ENCODE measurements at regions not wholly inside any gene's neighbourhood (a gene's known extent, or its start where the extent isn't known, plus 50 kb on each side); places are given as distances from the start of the nearest gene placed in this dataset.
"Not testable (repeated sequence)": the region's sequence is repeated elsewhere in the genome, so short reads cannot be mapped to it uniquely, and the experiment has no call there.

DNA sequence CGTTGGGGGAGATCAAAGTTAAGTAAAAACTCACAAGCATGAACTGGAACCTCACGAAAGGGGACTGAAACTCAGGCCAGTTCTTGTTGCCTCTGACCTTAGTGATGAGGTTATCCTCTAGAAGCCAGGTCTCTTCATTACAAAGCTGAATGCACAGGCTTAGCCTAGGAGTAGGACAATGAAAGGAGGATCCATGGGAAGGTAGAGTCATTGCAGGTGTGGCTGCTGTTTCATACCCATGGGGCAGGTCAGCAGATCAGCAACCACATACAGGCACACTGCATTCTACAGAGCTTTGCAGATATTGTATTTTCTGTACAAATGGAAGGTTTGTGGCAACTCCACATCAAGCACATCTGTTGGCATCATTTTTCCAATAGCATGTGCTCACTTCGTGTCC is 341.3 kb upstream of the SOX9 start:
- H4K20me1 ChIP-seq (ENCODE audit: control insufficient read depth, insufficient read depth, low read length, poor library complexity, severe bottlenecking), result no peaks in the 10 kb centered on the region
- Mint-ChIP-seq H3K9me3 (ENCODE audit: insufficient read depth) (no peaks in the 10 kb centered on the region), H3K27ac (no peak overlapping the region), H3K4me1 (no peaks in the 10 kb centered on the region), H3K27me3 (no peaks in the 10 kb centered on the region), H3K4me3 (no peak overlapping the region)
- ChIA-PET POLR2A (no interaction called here), CTCF (no interaction called here)
- no peak for TF ChIP-seq EZH2 (IDR thresholded peaks at IDR 0.05; ENCODE audit: borderline replicate concordance, insufficient read depth, low read depth, low read length, poor library complexity, severe bottlenecking)
- TF ChIP-seq, protein P1, sequence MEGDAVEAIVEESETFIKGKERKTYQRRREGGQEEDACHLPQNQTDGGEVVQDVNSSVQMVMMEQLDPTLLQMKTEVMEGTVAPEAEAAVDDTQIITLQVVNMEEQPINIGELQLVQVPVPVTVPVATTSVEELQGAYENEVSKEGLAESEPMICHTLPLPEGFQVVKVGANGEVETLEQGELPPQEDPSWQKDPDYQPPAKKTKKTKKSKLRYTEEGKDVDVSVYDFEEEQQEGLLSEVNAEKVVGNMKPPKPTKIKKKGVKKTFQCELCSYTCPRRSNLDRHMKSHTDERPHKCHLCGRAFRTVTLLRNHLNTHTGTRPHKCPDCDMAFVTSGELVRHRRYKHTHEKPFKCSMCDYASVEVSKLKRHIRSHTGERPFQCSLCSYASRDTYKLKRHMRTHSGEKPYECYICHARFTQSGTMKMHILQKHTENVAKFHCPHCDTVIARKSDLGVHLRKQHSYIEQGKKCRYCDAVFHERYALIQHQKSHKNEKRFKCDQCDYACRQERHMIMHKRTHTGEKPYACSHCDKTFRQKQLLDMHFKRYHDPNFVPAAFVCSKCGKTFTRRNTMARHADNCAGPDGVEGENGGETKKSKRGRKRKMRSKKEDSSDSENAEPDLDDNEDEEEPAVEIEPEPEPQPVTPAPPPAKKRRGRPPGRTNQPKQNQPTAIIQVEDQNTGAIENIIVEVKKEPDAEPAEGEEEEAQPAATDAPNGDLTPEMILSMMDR (IDR thresholded peaks at IDR 0.05), result no peak
- no peak overlapping the region for H3K4me2 ChIP-seq (replicated peaks; ENCODE audit: low read depth, low read length, poor library complexity, severe bottlenecking)
- H3K4me1 ChIP-seq (ENCODE audit: control insufficient read depth in 2 of 2, insufficient read depth in 2 of 2, low read length in 2 of 2), result no peaks in the 10 kb centered on the region
- ATAC-seq (ENCODE audit: low read depth) (no peak), DNase-seq (no peak)
- H3K79me2 ChIP-seq (ENCODE audit: control insufficient read depth, insufficient read depth, low read length), result no peaks in the 10 kb centered on the region
- no peak overlapping the region for H2AFZ ChIP-seq (ENCODE audit: insufficient read depth, low read depth, low read length, poor library complexity, severe bottlenecking)
- H3K9me3 ChIP-seq (ENCODE audit: control extremely low read depth in 1 of 3, control insufficient read depth in 2 of 3, insufficient read depth in 1 of 3, low read length in 2 of 3), result no peaks in the 10 kb centered on the region
- intact Hi-C loops (cut with micrococcal nuclease), result no loop called here
- no peak overlapping the region for H3K27ac ChIP-seq (ENCODE audit: low read length in 2 of 2)
- 86% methylated on average over 2 of the region's 3 CpGs for WGBS (ENCODE audit: insufficient coverage)
- no peaks in the 10 kb centered on the region for H3K36me3 ChIP-seq (replicated peaks in 1 of 2; ENCODE audit: control extremely low read depth in 1 of 2, control insufficient read depth in 1 of 2, extremely low read depth in 1 of 2, insufficient read depth in 2 of 2, low read length in 1 of 2)
- no peaks in the 10 kb centered on the region for H3K27me3 ChIP-seq (replicated peaks in 1 of 4; ENCODE audit: control extremely low read depth in 1 of 4, control insufficient read depth in 3 of 4, insufficient read depth in 4 of 4, low read length in 3 of 4)
- H3K9ac ChIP-seq (ENCODE audit: low read length), result no peak overlapping the region
- no peak overlapping the region for H3K4me3 ChIP-seq (ENCODE audit: control extremely low read depth in 1 of 5, extremely low read depth in 1 of 5, insufficient read depth in 1 of 5, low read depth in 2 of 5, low read length in 4 of 5)

DNA sequence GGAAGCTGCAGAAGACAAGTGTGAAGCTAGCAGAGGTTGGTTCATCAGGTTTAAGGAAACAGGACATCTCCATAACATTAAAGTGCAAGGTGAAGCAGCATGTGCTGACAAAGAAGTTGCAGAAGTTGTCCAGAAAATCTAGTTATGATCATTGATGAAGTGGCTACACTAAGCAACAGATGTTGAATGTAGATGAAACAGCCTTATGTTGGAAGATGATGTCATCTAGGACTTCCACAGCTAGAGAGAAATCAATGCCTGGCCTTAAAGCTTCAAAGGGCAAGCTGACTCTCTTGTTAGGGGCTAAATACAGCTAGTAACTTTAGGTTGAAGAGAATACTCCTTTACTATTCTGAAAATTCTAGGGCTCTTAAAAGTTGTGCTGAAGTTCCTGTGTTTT is 340.2 kb upstream of the SOX9 start:
- Histone ChIP-seq H3K4me1 (ENCODE audit: control insufficient read depth in 2 of 2, insufficient read depth in 2 of 2, low read length in 2 of 2) (no peaks in the 10 kb centered on the region), H3K9me3 (ENCODE audit: control extremely low read depth in 1 of 3, control insufficient read depth in 2 of 3, insufficient read depth in 1 of 3, low read length in 2 of 3) (peaks cover 0 to 3% (median 0%) of the 10 kb centered on the region in 3 donors), H3K4me2 (replicated peaks; ENCODE audit: low read depth, low read length, poor library complexity, severe bottlenecking) (no peak overlapping the region), H3K27me3 (replicated peaks in 1 of 4; ENCODE audit: control extremely low read depth in 1 of 4, control insufficient read depth in 3 of 4, insufficient read depth in 4 of 4, low read length in 3 of 4) (no peaks in the 10 kb centered on the region), H3K4me3 (ENCODE audit: control extremely low read depth in 1 of 5, extremely low read depth in 1 of 5, insufficient read depth in 1 of 5, low read depth in 2 of 5, low read length in 4 of 5) (no peak overlapping the region), H3K36me3 (replicated peaks in 1 of 2; ENCODE audit: control extremely low read depth in 1 of 2, control insufficient read depth in 1 of 2, extremely low read depth in 1 of 2, insufficient read depth in 2 of 2, low read length in 1 of 2) (no peaks in the 10 kb centered on the region), H4K20me1 (ENCODE audit: control insufficient read depth, insufficient read depth, low read length, poor library complexity, severe bottlenecking) (no peaks in the 10 kb centered on the region), H3K9ac (ENCODE audit: low read length) (no peak overlapping the region), H2AFZ (ENCODE audit: insufficient read depth, low read depth, low read length, poor library complexity, severe bottlenecking) (no peak overlapping the region), H3K27ac (ENCODE audit: low read length in 2 of 2) (no peak overlapping the region), H3K79me2 (ENCODE audit: control insufficient read depth, insufficient read depth, low read length) (no peaks in the 10 kb centered on the region)
- Mint-ChIP-seq H3K4me3 (no peak overlapping the region), H3K27ac (no peak overlapping the region), H3K4me1 (no peaks in the 10 kb centered on the region), H3K9me3 (ENCODE audit: insufficient read depth) (peaks cover 2% of the 10 kb centered on the region), H3K27me3 (no peaks in the 10 kb centered on the region)
- DNase-seq, result no peak
- intact Hi-C loops (cut with micrococcal nuclease), result no loop called here
- ChIA-PET CTCF (no interaction called here), POLR2A (no interaction called here)
- ATAC-seq (ENCODE audit: low read depth), result no peak
- no peak for TF ChIP-seq EZH2 (IDR thresholded peaks at IDR 0.05; ENCODE audit: borderline replicate concordance, insufficient read depth, low read depth, low read length, poor library complexity, severe bottlenecking)
- TF ChIP-seq, protein P1 (IDR thresholded peaks at IDR 0.05), result no peak

DNA sequence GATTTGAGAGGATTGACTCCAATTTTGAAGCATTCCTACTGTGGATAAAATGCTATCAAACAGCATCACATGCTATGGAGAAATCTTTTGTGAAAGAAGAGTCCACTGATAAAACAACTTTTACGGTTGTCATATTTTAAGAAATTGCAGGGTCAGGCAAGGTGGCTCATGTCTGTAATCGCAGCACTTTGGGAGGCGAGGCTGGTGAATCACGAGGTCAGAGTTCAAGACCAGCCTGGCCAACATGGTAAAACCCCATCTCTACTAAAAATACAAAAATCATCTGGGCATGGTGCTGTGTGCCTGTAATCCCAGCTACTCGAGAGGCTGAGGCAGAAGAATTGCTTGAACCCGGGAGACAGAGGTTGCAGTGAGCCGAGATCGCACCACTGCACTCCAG is 338.8 kb upstream of the SOX9 start:
- H3K4me3 Mint-ChIP-seq; H3K27me3 Mint-ChIP-seq; DNase-seq; H4K20me1 ChIP-seq (ENCODE audit: control insufficient read depth, insufficient read depth, low read length, poor library complexity, severe bottlenecking); H3K79me2 ChIP-seq (ENCODE audit: control insufficient read depth, insufficient read depth, low read length); H3K4me1 ChIP-seq (ENCODE audit: control insufficient read depth in 2 of 2, insufficient read depth in 2 of 2, low read length in 2 of 2); H3K4me3 ChIP-seq (ENCODE audit: control extremely low read depth in 1 of 5, extremely low read depth in 1 of 5, insufficient read depth in 1 of 5, low read depth in 2 of 5, low read length in 4 of 5); H3K9me3 ChIP-seq (ENCODE audit: control extremely low read depth in 1 of 3, control insufficient read depth in 2 of 3, insufficient read depth in 1 of 3, low read length in 2 of 3); intact Hi-C loops (cut with micrococcal nuclease); H3K4me1 Mint-ChIP-seq; H3K9ac ChIP-seq (ENCODE audit: low read length); H3K9me3 Mint-ChIP-seq (ENCODE audit: insufficient read depth); H3K27ac Mint-ChIP-seq; H2AFZ ChIP-seq (ENCODE audit: insufficient read depth, low read depth, low read length, poor library complexity, severe bottlenecking); H3K36me3 ChIP-seq (replicated peaks in 1 of 2; ENCODE audit: control extremely low read depth in 1 of 2, control insufficient read depth in 1 of 2, extremely low read depth in 1 of 2, insufficient read depth in 2 of 2, low read length in 1 of 2); ATAC-seq (ENCODE audit: low read depth); H3K27me3 ChIP-seq (replicated peaks in 1 of 4; ENCODE audit: control extremely low read depth in 1 of 4, control insufficient read depth in 3 of 4, insufficient read depth in 4 of 4, low read length in 3 of 4); H3K27ac ChIP-seq (ENCODE audit: low read length in 2 of 2); H3K4me2 ChIP-seq (replicated peaks; ENCODE audit: low read depth, low read length, poor library complexity, severe bottlenecking); CTCF ChIA-PET; POLR2A ChIA-PET: not testable (repeated sequence)
- WGBS (ENCODE audit: insufficient coverage), result 93% methylated on average over 7 of the region's 8 CpGs

Measured in B cell (primary cell).